ENCODE measurements at regions not wholly inside any gene's neighbourhood (a gene's known extent, or its start where the extent isn't known, plus 50 kb on each side); places are given as distances from the start of the nearest gene placed in this dataset.

DNA sequence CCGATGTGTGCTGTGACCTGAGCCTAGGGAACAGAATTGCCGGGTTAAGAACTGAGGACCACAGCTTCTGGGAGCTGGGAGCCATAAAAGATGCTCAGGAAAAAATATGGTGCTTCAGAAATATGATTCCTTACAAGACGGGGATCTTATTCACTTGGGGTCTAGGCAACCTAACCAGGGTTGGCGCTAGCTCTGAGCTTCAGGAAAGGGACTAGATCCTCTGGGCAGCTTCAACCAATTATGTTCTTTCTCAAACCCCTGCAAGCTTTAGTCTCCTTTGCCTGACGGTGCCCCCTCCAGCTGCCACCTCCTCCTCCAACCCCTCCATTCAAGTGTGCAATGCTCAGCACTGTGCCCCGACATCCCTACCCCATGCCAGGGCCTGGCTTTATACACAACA lies 634.1 kb upstream of the CADM1 start:
- Histone ChIP-seq H2AFZ (ENCODE audit: low read depth) (no peak overlapping the region), H3F3A (replicated peaks; ENCODE audit: insufficient read depth) (no peaks in the 10 kb centered on the region), H3K9me3 (no peaks in the 10 kb centered on the region), H3K4me3 (ENCODE audit: low read depth in 2 of 2, low read length in 1 of 2) (no peak overlapping the region), H3K9me2 (no peaks in the 10 kb centered on the region), H3K27me3 (ENCODE audit: insufficient read depth) (no peaks in the 10 kb centered on the region), H3K36me3 (replicated peaks in 1 of 2; ENCODE audit: control insufficient read depth in 1 of 2, insufficient read depth in 2 of 2, low read length in 1 of 2) (no peaks in the 10 kb centered on the region), H3K79me2 (ENCODE audit: insufficient read depth) (no peaks in the 10 kb centered on the region), H3K4me2 (no peak overlapping the region), H3K27ac (ENCODE audit: low read depth in 2 of 2, low read length in 1 of 2) (no peak overlapping the region), H3K9ac (no peak overlapping the region), H4K20me1 (ENCODE audit: insufficient read depth) (no peaks in the 10 kb centered on the region), H3K4me1 (ENCODE audit: control insufficient read depth in 1 of 2, insufficient read depth in 2 of 2, low read depth in 1 of 2, low read length in 1 of 2) (peaks cover 0 to 3% of the 10 kb centered on the region in 2 experiments; a peak in 1 of 4 replicates)
- DNase-seq: no peak
- TF ChIP-seq, protein P1, sequence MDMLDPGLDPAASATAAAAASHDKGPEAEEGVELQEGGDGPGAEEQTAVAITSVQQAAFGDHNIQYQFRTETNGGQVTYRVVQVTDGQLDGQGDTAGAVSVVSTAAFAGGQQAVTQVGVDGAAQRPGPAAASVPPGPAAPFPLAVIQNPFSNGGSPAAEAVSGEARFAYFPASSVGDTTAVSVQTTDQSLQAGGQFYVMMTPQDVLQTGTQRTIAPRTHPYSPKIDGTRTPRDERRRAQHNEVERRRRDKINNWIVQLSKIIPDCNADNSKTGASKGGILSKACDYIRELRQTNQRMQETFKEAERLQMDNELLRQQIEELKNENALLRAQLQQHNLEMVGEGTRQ (IDR thresholded peaks at IDR 0.05; ENCODE audit: borderline replicate concordance, low read depth, low read length): no peak
- no peak for TF ChIP-seq RAD21 (IDR thresholded peaks at IDR 0.05; ENCODE audit: low read length)
- no peak for TF ChIP-seq EP300 (IDR thresholded peaks at IDR 0.05; ENCODE audit: borderline replicate concordance in 1 of 2, low read depth in 1 of 2, low read length in 1 of 2)
- no peak for TF ChIP-seq RXRA (IDR thresholded peaks at IDR 0.05; ENCODE audit: borderline replicate concordance, low read depth)
- TF ChIP-seq, protein P2, sequence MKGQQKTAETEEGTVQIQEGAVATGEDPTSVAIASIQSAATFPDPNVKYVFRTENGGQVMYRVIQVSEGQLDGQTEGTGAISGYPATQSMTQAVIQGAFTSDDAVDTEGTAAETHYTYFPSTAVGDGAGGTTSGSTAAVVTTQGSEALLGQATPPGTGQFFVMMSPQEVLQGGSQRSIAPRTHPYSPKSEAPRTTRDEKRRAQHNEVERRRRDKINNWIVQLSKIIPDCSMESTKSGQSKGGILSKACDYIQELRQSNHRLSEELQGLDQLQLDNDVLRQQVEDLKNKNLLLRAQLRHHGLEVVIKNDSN (IDR thresholded peaks at IDR 0.05; ENCODE audit: borderline replicate concordance, low read depth): no peak
- TF ChIP-seq GABPA (IDR thresholded peaks at IDR 0.05; ENCODE audit: low read depth): no peak
- no peak for TF ChIP-seq TCF12 (IDR thresholded peaks at IDR 0.05)
- TF ChIP-seq, protein P3, sequence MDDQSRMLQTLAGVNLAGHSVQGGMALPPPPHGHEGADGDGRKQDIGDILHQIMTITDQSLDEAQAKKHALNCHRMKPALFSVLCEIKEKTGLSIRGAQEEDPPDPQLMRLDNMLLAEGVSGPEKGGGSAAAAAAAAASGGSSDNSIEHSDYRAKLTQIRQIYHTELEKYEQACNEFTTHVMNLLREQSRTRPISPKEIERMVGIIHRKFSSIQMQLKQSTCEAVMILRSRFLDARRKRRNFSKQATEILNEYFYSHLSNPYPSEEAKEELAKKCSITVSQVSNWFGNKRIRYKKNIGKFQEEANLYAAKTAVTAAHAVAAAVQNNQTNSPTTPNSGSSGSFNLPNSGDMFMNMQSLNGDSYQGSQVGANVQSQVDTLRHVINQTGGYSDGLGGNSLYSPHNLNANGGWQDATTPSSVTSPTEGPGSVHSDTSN (IDR thresholded peaks at IDR 0.05): no peak
- TF ChIP-seq RCOR1 (IDR thresholded peaks at IDR 0.05; ENCODE audit: low read length): no peak
- TF ChIP-seq MEF2A (IDR thresholded peaks at IDR 0.05; ENCODE audit: borderline replicate concordance, low read depth): no peak
- no peak for TF ChIP-seq SIN3A (IDR thresholded peaks at IDR 0.05; ENCODE audit: borderline replicate concordance, low read depth, low read length)
- TF ChIP-seq YY1 (IDR thresholded peaks at IDR 0.05; ENCODE audit: low read depth): no peak
- ChIA-PET CTCF (interaction anchor here (1.0 kb wide), 1 partner anchor 61 kb away, joined by 6 read pairs; no protein-coding TSS in a partner anchor), POLR2A (no interaction called here)
- 47% methylated on average over 6 of the region's 6 CpGs for WGBS (ENCODE audit: low lambda C conversion rate)

DNA sequence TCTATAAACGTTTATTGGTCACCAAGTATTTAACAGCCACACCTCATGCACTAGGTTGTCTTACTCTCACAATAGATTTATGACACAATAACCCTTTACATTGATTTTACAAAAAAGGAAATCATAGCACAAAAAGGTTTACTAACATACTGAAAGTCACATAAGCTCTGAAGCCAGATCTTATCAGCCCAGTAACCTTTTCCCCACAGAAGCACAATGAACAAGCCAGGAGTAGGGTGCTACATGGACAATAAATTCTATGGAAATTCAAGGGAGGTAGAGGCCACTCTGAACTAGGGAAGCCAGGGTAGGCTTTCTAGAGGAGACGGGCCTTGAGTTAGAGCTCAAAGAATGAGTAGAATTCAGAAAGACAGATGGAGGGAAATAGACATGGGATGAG lies 633.5 kb upstream of the CADM1 start:
- no peak overlapping the region for H3K9ac ChIP-seq
- H3K27ac ChIP-seq (ENCODE audit: low read depth in 2 of 2, low read length in 1 of 2): no peak overlapping the region
- no peaks in the 10 kb centered on the region for H3F3A ChIP-seq (replicated peaks; ENCODE audit: insufficient read depth)
- ChIA-PET CTCF (interaction anchor here (1.0 kb wide), 1 partner anchor 60 kb away, joined by 6 read pairs; no protein-coding TSS in a partner anchor), POLR2A (no interaction called here)
- no peaks in the 10 kb centered on the region for H3K79me2 ChIP-seq (ENCODE audit: insufficient read depth)
- DNase-seq: no peak
- H2AFZ ChIP-seq (ENCODE audit: low read depth): no peak overlapping the region
- no peaks in the 10 kb centered on the region for H3K9me3 ChIP-seq
- no peak overlapping the region for H3K4me2 ChIP-seq
- peaks cover 0 to 3% of the 10 kb centered on the region in 2 experiments; a peak in 1 of 4 replicates for H3K4me1 ChIP-seq (ENCODE audit: control insufficient read depth in 1 of 2, insufficient read depth in 2 of 2, low read depth in 1 of 2, low read length in 1 of 2)
- H3K9me2 ChIP-seq: no peaks in the 10 kb centered on the region
- H3K36me3 ChIP-seq (replicated peaks in 1 of 2; ENCODE audit: control insufficient read depth in 1 of 2, insufficient read depth in 2 of 2, low read length in 1 of 2): no peaks in the 10 kb centered on the region
- H4K20me1 ChIP-seq (ENCODE audit: insufficient read depth): no peaks in the 10 kb centered on the region
- H3K4me3 ChIP-seq (ENCODE audit: low read depth in 2 of 2, low read length in 1 of 2): no peak overlapping the region
- WGBS (ENCODE audit: low lambda C conversion rate): 21% methylated on average over 2 of the region's 2 CpGs
- H3K27me3 ChIP-seq (ENCODE audit: insufficient read depth): no peaks in the 10 kb centered on the region
- TF ChIP-seq MXI1 (IDR thresholded peaks at IDR 0.05; ENCODE audit: low read depth, low read length) (no peak), JUND (IDR thresholded peaks at IDR 0.05) (no peak), SMC3 (IDR thresholded peaks at IDR 0.05; ENCODE audit: low read depth, low read length) (no peak), RAD21 (IDR thresholded peaks at IDR 0.05; ENCODE audit: low read length) (no peak), RFX5 (IDR thresholded peaks at IDR 0.05; ENCODE audit: low read length) (no peak)

All from SK-N-SH (cell line).